C4-2B (cell line): ENCODE measurements at regions not wholly inside any gene's neighbourhood (a gene's known extent, or its start where the extent isn't known, plus 50 kb on each side); places are given as distances from the start of the nearest gene placed in this dataset.

Experiments used
- CTCF ChIP-seq: fragments of 450-650 bp; conservative IDR thresholded peaks from 2 replicates; pipeline ENCODE4 v1.5.1; 2017; ENCODE audit warnings: mild to moderate bottlenecking
- ZFX ChIP-seq: fragments of 450-650 bp; IDR thresholded peaks from 2 replicates; pipeline ENCODE4 v1.6.1; 2017

- TF ChIP-seq CTCF (no peak), ZFX (no peak)
These were observed 118.2 kb downstream of the KCNRG start for GRCh38 chr13:50133358-50133953.
